Progenitor cell of endocrine pancreas (in vitro differentiated cells): ENCODE measurements at regions not wholly inside any gene's neighbourhood (a gene's known extent, or its start where the extent isn't known, plus 50 kb on each side); places are given as distances from the start of the nearest gene placed in this dataset.
"Not testable (repeated sequence)": the region's sequence is repeated elsewhere in the genome, so short reads cannot be mapped to it uniquely, and the experiment has no call there.

ENCODE experiments used
- DNase-seq: peaks from one replicate; pipeline ENCODE4 v3.0.0; 2021; ENCODE audit warnings: low spot score; ENCODE audit not compliant: unreplicated experiment
- H3K27ac Mint-ChIP-seq: 2 replicates; pipeline ENCODE4 v1.8.0; 2021; ENCODE audit warnings: mild to moderate bottlenecking, moderate library complexity, mixed read lengths
- H3K27me3 Mint-ChIP-seq: 2 replicates; pipeline ENCODE4 v1.8.0; 2021; ENCODE audit warnings: mixed read lengths
- H3K36me3 Mint-ChIP-seq: 2 replicates; pipeline ENCODE4 v1.8.0; 2022; ENCODE audit warnings: mixed read lengths; ENCODE audit not compliant: insufficient read depth
- H3K4me1 Mint-ChIP-seq: 2 replicates; pipeline ENCODE4 v1.8.0; 2021; ENCODE audit warnings: low read depth, mixed read lengths
- H3K4me3 Mint-ChIP-seq: 2 replicates; pipeline ENCODE4 v1.8.0; 2021; ENCODE audit warnings: low read depth, mild to moderate bottlenecking, moderate library complexity, mixed read lengths
- H3K9me3 Mint-ChIP-seq: 2 replicates; pipeline ENCODE4 v1.8.0; 2021; ENCODE audit warnings: low read depth, mixed read lengths
- CTCF ChIP-seq: fragments of 200-600 bp; sonication (generic); IDR thresholded peaks from one replicate; pipeline ENCODE4 v1.5.0; 2021; ENCODE audit warnings: antibody characterized with exemption, mild to moderate bottlenecking; ENCODE audit not compliant: unreplicated experiment

DNA sequence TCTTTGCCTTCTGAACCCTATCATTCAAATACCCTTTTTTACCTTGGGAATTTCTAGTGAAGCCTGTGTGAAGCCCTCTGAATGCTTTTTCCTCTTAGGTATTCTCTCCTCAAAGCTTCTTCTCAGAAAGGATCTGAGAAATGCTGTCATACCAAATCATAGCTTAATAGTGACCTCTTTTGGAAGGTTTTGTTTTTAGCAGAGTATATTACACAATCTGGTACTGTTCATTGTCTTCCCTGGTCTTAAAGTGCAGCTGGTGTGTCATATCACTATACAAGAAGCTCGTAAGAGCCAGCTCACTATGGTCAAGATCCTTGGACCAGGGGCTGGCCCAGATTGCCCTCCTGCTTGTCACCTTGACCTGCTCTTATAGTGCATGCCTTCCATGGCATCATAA is 204.4 kb upstream of the ANO5 start:
- H3K4me3 Mint-ChIP-seq = no peak overlapping the region
- no peak for TF ChIP-seq CTCF
- no peaks in the 10 kb centered on the region for H3K9me3 Mint-ChIP-seq
- no peak for DNase-seq
- H3K4me1 Mint-ChIP-seq = no peaks in the 10 kb centered on the region
- no peak overlapping the region for H3K27ac Mint-ChIP-seq
- H3K36me3 Mint-ChIP-seq = no peaks in the 10 kb centered on the region
- no peaks in the 10 kb centered on the region for H3K27me3 Mint-ChIP-seq

DNA sequence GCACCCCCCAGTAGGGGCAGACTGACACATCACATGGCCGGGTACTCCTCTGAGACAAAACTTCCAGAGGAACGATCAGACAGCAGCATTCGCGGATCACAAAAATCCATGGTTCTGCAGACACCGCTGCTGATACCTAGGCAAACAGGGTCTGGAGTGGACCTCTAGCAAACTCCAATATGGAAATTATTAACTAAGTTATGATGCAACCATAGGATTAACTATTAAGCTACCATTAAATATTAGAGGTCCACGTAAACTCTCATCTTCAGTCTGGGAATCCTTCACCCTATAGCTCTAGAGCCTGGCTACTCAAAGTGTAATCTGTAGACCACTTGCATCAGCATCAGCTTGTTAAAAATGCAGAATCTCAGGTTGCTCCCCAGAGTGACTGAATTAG is 191.1 kb upstream of the ANO5 start:
- not testable (repeated sequence) for H3K27me3 Mint-ChIP-seq, H3K4me1 Mint-ChIP-seq

GRCh38 chr11:22006901-22007300 is 186.0 kb upstream of the ANO5 start:
- no peak for TF ChIP-seq CTCF
- Mint-ChIP-seq H3K9me3 (peaks cover 3% of the 10 kb centered on the region), H3K4me3 (no peak overlapping the region), H3K27me3 (no peaks in the 10 kb centered on the region), H3K27ac (no peak overlapping the region), H3K36me3 (no peaks in the 10 kb centered on the region), H3K4me1 (no peaks in the 10 kb centered on the region)
- DNase-seq = no peak

More for the DNA sequence above, 191.1 kb upstream of the ANO5 start:
- not testable (repeated sequence) for DNase-seq, H3K36me3 Mint-ChIP-seq, H3K4me3 Mint-ChIP-seq, H3K27ac Mint-ChIP-seq, H3K9me3 Mint-ChIP-seq

- no peak overlapping the region for H3K27ac Mint-ChIP-seq
- DNase-seq = no peak
- TF ChIP-seq CTCF = no peak
- peaks cover 16% of the 10 kb centered on the region for H3K9me3 Mint-ChIP-seq
- no peaks in the 10 kb centered on the region for H3K36me3 Mint-ChIP-seq
- H3K27me3 Mint-ChIP-seq = no peaks in the 10 kb centered on the region
- peaks cover 3% of the 10 kb centered on the region for H3K4me1 Mint-ChIP-seq
- H3K4me3 Mint-ChIP-seq = no peak overlapping the region
Measured at GRCh38 chr11:22031791-22032190, 161.1 kb upstream of the ANO5 start.

- no peaks in the 10 kb centered on the region for H3K36me3 Mint-ChIP-seq
- H3K27ac Mint-ChIP-seq = no peak overlapping the region
- no peak overlapping the region for H3K4me3 Mint-ChIP-seq
- DNase-seq = no peak
- H3K4me1 Mint-ChIP-seq = peaks cover 6% of the 10 kb centered on the region
- H3K27me3 Mint-ChIP-seq = no peaks in the 10 kb centered on the region
- no peak for TF ChIP-seq CTCF
- H3K9me3 Mint-ChIP-seq = no peaks in the 10 kb centered on the region
Measured at GRCh38 chr11:22037505-22037904, 155.4 kb upstream of the ANO5 start.

DNA sequence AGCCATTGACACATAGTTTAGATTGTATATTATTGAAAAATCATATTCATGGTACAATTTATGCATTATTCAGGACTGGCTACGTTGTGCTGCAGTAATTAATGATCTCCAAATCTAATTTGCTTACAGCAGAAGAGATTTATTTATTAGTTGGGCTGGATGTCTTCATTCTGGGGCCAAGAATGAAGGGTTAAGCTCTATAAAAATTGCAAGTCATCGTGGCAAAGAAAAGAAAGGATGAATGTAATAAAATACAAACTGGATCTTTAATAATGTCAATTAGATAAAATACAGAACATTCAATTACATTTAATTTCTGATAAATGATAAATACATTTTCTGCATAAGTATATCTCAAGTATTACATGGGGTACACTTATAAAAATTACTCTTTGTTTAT is 151.8 kb upstream of the ANO5 start:
- Mint-ChIP-seq H3K27ac (no peak overlapping the region), H3K4me3 (no peak overlapping the region), H3K27me3 (no peaks in the 10 kb centered on the region), H3K36me3 (no peaks in the 10 kb centered on the region), H3K4me1 (peaks cover 6% of the 10 kb centered on the region), H3K9me3 (no peaks in the 10 kb centered on the region)
- no peak for DNase-seq
- TF ChIP-seq CTCF = no peak
